Central memory CD4-positive, alpha-beta T cell (primary cell): ENCODE measurements at regions not wholly inside any gene's neighbourhood (a gene's known extent, or its start where the extent isn't known, plus 50 kb on each side); places are given as distances from the start of the nearest gene placed in this dataset.
"Not testable (repeated sequence)": the region's sequence is repeated elsewhere in the genome, so short reads cannot be mapped to it uniquely, and the experiment has no call there.

ENCODE experiments used
- DNase-seq: peaks from one replicate; pipeline ENCODE4 v3.0.0; 2022

DNA sequence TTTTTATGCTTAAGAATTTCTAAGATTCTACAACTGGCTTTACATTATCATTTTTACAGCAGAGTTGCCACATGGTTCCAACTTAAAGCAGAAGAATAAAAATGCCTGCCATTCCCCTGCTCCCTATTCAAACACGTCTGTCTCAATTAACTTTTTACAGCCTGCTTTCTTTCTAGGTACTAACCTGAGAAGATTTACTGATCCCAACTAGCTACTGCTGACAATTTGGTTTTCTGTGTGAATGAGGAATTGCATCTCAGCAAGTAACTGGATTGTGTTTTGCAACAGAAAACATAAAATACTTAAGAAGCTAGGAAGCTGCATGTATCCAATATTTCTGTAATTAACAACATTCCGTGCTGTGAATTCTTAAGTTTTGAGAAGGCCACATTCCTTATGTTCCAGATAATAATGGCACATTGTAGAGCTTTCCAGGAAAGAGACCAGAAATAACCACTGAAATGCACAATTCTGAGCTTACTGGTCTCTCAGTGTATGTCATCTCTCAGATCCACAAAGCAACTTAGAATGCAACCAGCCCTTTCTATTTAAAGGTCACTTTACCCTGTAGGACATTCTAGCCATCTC, 306.8 kb upstream of the NMUR2 start:
- DNase-seq, result no peak

DNA sequence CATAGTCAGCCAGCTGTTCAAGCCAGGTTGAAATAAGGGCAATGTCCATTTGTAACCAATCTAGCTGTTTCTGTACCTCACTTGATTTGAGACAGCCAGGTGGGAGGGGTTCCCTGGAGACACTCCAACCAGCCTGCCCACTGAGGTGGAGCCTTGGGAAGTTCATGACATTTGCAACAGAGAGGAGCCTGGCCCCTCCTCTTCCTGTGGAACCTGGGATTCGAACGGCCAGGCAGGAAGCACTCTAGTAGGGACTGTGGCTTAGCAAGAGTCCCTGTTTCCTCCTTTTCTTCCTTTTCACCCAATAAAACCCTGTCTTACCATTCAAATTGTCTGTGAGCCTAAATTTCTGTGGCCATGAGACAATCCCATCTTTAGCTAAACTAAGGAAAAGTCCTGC, 312.3 kb upstream of the NMUR2 start:
- DNase-seq, result no peak

DNA sequence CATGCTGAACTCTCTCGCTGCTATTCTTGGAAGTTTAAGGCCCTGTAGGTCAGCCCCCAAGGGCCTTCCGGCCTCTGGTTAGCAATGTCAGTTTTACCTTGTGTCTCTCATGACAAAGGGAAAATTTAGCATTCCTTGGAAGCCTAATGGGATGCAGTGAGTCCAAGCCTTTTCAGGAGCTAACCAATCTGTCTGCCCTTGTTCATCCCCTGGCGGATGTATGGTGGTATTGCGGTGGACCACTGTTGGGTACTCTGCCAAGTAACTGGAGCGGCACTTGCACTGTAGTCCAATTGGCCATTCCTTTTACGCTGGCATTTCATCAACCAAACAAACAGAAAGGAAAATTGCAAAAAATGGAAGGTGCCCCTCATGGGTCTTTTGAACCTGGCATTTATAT, 318.4 kb upstream of the NMUR2 start:
- DNase-seq, result no peak

DNA sequence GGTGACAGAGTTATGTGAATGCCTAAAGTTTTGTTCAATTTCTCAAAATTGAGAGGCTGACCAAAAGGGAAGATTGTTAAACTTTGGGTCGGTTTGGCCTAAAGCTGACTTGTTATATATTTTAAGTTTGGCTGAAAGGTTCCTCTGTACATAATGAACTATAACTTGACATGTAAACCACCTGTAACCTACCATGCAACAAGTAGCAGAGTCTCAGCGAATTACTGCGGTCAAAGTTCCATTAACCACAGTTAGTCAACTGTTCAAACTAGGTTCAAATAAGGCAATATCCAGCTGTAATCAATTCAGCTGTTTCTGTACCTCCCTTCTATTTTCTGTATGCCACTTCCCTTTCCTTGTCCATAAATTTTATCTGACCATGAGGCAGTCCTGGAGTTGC, 325.1 kb upstream of the NMUR2 start:
- DNase-seq, result no peak

DNA sequence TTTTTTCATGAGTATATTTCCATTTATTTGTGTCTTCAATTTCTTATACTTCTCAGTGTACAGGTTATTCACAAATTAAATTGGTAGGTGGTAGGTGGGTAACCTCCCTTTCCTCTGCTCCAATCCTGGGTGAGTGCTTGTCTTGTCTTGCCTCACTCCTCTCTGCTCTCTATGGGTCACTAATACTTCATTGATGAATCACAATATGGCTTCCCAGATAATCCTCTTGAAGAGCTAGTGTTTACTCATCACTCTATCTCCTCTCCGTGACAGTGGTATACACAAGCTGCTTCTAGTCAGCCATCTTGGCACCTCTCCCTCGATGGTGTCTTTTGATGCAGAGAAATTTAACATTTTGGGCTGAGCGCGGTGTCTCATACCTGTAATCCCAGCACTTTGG, 331.8 kb upstream of the NMUR2 start:
- no peak for DNase-seq

GRCh38 chr5:152739916-152740315, 334.8 kb upstream of the NMUR2 start:
- no peak for DNase-seq

- DNase-seq, result not testable (repeated sequence)
Observed at GRCh38 chr5:152741126-152741525, 336.0 kb upstream of the NMUR2 start.

GRCh38 chr5:152787709-152788217, 382.7 kb upstream of the NMUR2 start:
- DNase-seq, result not testable (repeated sequence)

- no peak for DNase-seq
Observed at GRCh38 chr5:152801886-152802285, 396.8 kb upstream of the NMUR2 start.

DNA sequence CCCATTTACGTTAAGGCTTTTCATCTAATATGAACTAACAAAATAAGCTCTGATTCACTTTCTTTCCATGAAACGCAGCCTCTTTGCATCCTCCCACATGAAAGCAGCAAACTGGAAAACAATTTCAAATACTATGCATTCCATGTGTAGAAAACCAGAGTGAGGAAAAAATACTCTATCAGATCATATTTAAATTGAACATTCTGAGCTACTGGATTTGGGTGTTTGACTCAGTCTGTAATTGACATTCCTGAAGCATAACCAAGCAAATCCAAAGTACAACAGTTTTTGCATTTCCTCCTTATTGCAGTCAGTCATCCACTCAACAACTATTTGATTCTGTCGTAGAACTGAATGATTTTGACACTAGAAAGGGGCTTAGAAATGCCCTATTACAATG, 399.1 kb upstream of the NMUR2 start:
- DNase-seq, result no peak

DNA sequence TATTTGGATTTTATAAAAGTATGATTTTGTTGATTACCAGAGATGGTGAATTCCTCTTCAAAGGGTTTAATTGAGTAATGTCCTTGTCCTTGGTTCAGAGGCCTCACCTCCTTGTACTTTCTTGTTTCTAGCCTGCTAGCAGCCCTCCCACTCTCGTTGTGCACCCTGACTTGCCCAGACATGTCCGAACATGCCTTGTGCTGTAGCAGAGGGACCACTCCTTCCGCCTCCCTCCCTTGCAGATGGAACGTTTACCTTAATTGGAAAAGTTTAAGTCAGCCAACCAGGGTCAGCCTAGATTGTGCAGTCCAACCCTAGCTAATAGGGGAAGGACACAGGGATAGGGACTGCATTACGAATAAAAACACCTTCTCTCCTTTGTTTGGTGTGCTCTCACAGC, 406.9 kb upstream of the NMUR2 start:
- DNase-seq, result no peak

DNA sequence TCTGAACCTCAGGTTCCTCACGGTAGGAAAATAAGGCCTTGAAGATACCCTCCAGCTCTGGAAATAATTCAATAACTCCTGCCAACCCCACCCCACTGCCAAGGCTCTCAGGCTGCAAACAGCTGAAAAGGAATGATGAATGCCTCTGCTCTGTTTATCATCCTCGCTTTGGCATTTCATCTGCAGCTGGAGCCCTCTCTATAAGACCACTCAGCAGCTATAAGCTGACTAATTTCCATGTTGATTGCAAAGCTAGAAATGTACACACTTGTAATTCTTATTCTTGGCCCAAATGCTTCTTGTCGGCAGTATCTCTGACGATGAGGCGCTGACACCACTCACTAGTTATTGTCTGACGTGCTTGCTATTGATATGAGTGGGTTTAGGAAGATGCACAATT, 408.4 kb upstream of the NMUR2 start:
- no peak for DNase-seq

- no peak for DNase-seq
Observed at GRCh38 chr5:152819891-152820290, 414.8 kb upstream of the NMUR2 start.

DNA sequence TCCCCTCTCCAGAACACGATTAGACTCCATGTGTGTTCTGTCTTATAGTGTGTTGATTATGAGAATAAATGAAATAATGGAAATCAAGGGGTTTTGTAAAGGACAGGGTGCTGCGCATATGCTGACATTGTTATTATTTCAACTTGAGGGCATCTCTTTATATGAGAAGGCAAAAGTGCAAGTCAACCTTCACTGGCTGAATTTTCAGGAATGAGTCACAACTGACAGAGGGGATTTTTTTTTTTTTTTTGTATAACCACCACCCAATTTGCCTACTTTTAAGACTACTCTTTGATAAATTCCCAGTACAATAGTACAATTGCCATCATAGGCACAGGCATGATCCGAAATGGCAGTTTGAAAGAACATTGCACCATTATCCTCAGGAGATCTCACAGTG, 419.2 kb upstream of the NMUR2 start:
- no peak for DNase-seq

DNA sequence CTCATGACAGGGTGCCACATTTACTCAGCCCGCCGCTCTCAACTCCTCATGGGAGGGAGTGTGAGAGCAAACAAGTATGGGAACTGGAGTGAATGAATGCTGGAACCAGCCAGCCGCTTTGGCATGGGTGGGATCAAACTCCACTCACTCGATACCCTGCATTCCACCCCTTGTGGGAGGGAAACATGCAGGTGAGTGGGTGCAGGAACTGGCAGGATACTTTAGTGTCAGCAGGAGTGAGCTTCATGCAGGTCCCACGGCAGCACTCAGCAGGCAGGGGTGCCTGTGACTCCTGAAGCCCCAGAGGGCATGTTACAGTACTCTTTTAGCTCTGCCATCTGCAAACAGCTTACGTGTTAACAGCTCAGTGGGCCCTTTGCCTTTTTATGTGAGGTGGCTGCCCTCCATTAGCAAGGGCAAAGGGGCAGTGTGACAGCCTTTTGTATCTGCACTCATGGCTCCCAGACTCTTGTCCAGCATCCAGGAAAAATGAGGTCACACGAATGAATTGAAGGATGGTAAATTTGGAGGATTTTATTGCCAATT, 433.2 kb upstream of the NMUR2 start:
- DNase-seq, result no peak

DNA sequence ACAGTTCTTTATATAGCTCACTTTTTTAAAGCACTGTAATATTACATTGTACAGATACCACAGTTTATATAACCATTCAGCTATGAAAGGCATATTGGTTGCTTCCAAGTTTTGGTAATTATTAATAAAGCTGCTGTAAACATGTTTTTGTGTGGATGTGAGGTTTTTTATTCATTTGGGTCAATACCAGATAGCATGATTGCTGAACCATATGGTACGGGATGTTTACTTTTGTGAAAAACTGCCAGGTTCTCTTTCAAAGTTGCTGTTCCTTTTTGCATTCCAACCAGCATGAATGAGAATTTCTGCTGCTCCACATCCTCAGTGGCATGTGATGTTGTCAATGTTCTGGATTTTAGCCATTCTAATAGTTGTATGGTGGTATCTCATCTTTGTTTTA, 439.6 kb upstream of the NMUR2 start:
- DNase-seq, result no peak

DNA sequence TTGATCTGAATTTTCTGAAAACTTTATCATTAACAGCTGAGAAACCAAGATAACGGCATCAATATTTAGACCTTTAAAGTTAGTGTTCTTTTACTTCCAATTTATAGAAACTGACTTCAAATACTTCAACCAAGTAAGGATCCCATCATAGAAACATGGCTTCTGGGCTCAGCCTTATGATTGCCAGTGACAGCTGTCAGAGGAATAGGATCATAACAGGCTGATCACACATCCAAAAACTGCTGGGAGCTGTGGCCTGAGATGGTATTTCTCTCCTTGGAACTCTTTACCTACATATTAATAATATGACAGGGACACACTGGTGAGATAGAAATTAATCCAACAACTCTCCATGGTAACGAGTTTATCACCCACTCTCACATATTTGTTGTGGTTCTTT, 448.3 kb upstream of the NMUR2 start:
- no peak for DNase-seq

DNA sequence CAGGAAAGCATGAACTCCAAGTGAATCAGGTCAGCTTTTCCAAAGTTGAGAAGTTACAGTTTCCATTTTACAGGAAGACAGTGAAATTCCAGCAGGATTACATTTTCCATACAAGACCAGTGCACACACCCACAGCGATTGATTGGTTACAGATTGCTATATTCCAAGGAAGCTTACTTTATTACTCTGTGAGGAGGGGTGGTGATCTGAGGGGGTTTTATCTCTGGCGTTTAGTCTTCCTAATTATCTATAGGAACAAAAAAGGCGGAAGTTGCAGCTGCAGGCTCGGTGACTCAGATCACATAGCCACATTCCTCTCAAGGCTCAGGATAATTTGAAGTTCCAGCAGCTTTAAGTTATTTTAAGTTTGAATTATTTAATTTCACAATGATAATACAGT, 450.4 kb upstream of the NMUR2 start:
- DNase-seq, result no peak

GRCh38 chr5:152861231-152861630, 456.2 kb upstream of the NMUR2 start:
- DNase-seq, result no peak

DNA sequence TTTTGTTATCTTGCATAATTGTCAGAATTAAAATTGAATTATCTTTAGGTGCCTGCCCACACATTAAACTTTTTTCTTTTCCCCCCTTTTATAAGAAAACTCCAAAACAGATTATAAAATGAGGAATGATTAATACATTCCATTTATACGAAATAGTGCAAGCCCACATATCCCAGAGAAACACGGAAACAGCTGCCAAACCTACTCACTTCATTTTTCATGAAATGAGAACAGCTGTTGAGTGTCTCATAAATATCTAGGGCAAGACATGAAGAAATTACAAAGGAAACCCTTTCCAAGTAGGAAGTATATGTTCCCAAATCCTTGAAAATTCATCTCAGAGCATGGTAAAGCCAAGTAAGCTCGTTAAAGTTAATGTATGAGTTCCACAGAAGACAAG, 459.4 kb upstream of the NMUR2 start:
- no peak for DNase-seq

DNA sequence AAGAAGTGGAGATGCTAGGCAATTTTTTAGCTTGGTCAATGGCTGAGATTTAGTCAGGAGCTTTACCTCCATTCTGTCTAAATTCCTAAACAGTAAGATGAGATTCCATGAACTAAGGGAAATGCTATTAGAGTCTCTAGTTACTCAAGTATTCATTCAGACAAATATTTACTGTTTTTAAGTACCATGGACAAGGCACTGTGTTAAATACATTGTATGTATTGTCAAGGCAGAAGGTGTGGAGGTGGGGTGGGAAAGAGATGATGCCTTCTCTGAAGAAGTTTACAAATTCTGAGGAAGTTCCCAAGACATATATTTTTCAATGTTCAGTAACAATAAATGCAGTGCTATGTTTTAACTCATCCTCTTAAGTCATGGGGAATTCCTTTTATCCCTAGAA, 459.9 kb upstream of the NMUR2 start:
- no peak for DNase-seq

- no peak for DNase-seq
Observed at GRCh38 chr5:152869971-152870370, 464.9 kb upstream of the NMUR2 start.

DNA sequence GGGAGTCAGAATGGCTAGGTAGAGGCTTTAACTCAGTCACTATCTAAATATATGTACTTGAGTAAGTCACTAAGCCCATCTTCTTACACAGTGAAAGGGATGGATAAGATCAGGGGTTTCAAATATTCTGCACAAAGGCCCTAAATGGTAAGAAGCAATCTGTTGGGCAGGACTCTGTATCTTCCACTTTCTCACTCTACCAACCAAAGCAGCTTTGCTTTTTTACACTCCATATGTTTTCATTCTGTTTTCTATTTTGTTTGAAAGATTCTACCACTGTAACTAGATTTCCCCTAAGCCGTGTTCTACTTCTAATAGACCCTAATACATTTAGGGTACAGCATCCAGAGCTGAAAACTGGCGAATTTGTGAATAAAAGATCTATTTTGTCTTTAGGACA, 477.5 kb upstream of the NMUR2 start:
- no peak for DNase-seq

DNA sequence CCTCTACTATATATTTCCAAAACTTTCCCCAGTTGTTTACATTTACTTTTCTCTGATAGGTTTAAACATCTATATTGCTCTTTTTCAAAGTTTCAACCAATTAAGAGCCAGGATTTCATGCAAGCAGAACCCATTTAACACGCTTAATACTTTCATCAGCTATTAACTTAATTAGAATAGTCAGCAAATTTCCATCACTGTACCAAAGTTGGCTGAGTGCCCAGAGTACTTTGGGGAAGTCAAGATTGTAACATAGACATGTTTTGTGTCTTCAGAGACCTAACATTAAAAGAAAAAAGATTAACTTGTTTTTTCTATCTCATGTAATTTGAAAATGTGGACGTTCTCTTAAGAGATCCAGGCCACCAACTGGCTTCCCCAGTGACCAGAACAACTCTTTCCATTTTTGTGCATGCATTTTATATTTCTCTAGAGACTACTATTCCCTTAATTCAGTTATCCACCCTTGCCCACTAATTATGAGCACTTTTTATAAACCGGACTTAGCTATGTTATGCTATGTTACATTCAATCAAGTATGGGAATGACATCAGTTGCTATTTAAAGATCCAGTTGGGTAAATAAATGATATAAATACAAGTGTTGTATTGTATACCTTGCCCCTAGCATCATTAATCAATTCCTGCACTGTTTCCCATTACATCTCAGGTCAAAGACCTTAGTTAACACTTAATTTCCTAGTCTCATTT, 478.1 kb upstream of the NMUR2 start:
- no peak for DNase-seq

DNA sequence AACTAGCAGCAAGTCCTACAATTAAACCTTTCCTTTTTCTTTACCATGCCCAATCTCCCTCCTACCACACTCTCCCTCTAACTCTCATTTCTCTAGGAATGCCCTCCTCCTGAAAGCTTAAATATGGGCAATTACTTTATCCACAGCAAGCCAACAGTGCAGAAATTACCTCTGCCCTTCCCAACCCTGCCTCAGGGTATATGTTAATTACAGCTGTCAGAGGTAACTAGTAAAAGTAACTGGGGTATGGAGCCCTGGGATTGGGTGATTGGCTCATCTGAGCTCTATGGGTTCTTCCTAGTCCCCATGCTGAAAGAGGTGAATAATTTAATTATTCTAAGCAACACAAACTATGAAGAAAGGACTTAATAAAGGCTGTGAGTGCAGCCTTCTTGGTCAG, 478.9 kb upstream of the NMUR2 start:
- no peak for DNase-seq
